ENCODE measurements at regions not wholly inside any gene's neighbourhood (a gene's known extent, or its start where the extent isn't known, plus 50 kb on each side); places are given as distances from the start of the nearest gene placed in this dataset.

DNA sequence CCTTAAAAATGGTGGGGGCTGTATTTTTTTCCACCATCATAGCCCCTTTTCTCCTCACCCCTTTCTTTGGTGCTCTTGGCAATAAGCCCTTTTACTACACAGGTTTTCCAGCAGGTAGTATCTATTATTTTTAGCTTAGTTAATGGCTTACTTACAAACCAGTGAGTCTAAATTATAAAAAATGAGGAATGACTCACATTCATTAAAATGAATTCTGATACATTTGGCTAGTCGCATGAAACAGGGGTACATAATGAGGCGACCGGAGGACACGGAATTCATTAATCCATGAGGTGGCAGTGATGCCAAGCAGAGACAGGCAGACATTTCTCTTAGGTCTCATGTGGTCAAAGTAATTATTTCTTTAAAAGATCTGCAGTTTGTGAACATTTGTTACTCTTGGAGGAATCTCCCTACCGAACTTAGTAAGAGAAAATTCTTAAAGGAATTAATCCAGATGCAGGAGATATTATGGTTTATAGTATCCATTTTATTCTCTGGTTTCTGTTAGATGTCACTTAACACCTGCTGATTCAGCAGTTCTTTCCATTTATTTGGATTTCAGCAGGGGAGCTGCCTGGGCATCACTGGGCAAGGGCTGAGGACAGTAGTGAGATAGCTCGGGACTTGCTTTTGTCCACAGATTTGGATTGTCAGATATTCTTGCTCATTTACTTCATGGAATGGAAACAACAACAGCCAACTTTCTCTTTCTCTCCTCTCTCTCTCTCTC lies 575.0 kb upstream of the NR3C2 start:
- no peaks in the 10 kb centered on the region for H3K4me1 ChIP-seq (ENCODE audit: insufficient read depth)

DNA sequence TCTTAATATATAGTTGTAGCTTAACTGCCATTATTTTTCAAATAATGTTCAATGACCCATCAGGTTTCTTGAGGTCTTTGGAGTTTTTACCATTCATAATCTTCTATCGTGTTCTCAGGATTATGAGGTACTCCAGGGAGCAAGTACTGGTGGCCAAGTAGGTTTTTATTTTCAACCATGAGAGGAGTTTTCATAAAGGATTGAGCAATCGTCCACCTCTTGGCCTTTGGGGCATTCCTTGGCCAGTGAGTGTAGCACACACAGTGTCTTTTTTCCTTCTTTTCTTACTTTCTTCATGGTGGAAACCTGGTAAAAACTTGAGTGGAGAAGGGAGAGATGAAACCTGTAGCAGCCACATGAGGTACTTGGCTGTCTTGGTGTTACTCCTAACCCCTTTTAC lies 567.0 kb upstream of the NR3C2 start:
- Histone ChIP-seq H3K36me3 (no peaks in the 10 kb centered on the region), H3K27me3 (no peaks in the 10 kb centered on the region), H3K4me1 (ENCODE audit: insufficient read depth) (no peaks in the 10 kb centered on the region), H3K27ac (no peak overlapping the region), H3K9me3 (no peaks in the 10 kb centered on the region), H3K4me3 (no peak overlapping the region)
- DNase-seq, result no peak
- TF ChIP-seq EP300 (IDR thresholded peaks at IDR 0.05) (no peak), POLR2A (IDR thresholded peaks at IDR 0.05) (no peak)
- TF ChIP-seq, protein P1, sequence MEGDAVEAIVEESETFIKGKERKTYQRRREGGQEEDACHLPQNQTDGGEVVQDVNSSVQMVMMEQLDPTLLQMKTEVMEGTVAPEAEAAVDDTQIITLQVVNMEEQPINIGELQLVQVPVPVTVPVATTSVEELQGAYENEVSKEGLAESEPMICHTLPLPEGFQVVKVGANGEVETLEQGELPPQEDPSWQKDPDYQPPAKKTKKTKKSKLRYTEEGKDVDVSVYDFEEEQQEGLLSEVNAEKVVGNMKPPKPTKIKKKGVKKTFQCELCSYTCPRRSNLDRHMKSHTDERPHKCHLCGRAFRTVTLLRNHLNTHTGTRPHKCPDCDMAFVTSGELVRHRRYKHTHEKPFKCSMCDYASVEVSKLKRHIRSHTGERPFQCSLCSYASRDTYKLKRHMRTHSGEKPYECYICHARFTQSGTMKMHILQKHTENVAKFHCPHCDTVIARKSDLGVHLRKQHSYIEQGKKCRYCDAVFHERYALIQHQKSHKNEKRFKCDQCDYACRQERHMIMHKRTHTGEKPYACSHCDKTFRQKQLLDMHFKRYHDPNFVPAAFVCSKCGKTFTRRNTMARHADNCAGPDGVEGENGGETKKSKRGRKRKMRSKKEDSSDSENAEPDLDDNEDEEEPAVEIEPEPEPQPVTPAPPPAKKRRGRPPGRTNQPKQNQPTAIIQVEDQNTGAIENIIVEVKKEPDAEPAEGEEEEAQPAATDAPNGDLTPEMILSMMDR (IDR thresholded peaks at IDR 0.05), result no peak
- WGBS, 3 donors, result 83 to 90% (median 88%) methylated on average over 2 of the region's 2 CpGs
- intact Hi-C loops (cut with DNase I), result no loop called here

More for the DNA sequence above, 575.0 kb upstream of the NR3C2 start:
- no peak for DNase-seq
- Histone ChIP-seq H3K27me3 (no peaks in the 10 kb centered on the region), H3K9me3 (no peaks in the 10 kb centered on the region), H3K36me3 (no peaks in the 10 kb centered on the region), H3K27ac (no peak overlapping the region), H3K4me3 (no peak overlapping the region)
- 71 to 84% (median 80%) methylated on average over 6 of the region's 6 CpGs for WGBS, 3 donors
- intact Hi-C loops (cut with DNase I), result no loop called here
- TF ChIP-seq EP300 (IDR thresholded peaks at IDR 0.05), result no peak
- TF ChIP-seq POLR2A (IDR thresholded peaks at IDR 0.05), result no peak
- TF ChIP-seq, protein P1 (IDR thresholded peaks at IDR 0.05), result no peak

DNA sequence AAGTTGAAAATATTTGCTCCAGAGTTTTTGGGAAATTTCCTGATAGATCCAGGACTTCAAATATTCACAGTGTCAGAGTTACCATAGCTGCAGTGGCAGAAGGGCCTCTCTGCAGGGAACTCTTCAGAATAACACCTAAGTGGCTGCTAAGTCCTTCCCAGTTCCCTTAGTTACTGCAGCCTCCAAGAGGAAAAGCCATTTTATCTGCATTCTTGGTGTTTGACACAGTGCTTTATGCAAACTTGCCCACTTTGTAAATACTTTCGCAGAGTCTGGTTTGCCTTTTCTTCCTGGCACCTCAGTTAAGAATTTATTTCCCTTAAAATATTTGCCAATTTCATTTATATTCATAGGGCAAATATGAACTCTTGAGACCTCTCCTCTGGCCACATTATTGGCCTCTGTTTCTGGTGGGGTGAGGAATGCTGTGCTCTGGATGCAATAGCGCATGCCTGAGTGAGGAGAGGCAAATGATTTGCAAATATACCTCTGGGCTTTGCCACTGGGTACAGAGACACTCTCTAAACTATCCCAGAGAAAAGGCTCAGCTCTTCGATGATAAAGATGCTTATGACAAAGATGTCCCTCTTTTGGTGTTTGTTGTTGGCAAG lies 566.3 kb upstream of the NR3C2 start:
- WGBS, 3 donors, result 88 to 90% (median 89%) methylated on average over 3 of the region's 3 CpGs
- TF ChIP-seq, protein P1 (IDR thresholded peaks at IDR 0.05), result no peak
- TF ChIP-seq POLR2A (IDR thresholded peaks at IDR 0.05), result no peak
- Histone ChIP-seq H3K4me1 (ENCODE audit: insufficient read depth) (no peaks in the 10 kb centered on the region), H3K27ac (no peak overlapping the region), H3K4me3 (no peak overlapping the region), H3K36me3 (no peaks in the 10 kb centered on the region), H3K9me3 (no peaks in the 10 kb centered on the region), H3K27me3 (no peaks in the 10 kb centered on the region)
- no peak for DNase-seq
- intact Hi-C loops (cut with DNase I), result no loop called here

DNA sequence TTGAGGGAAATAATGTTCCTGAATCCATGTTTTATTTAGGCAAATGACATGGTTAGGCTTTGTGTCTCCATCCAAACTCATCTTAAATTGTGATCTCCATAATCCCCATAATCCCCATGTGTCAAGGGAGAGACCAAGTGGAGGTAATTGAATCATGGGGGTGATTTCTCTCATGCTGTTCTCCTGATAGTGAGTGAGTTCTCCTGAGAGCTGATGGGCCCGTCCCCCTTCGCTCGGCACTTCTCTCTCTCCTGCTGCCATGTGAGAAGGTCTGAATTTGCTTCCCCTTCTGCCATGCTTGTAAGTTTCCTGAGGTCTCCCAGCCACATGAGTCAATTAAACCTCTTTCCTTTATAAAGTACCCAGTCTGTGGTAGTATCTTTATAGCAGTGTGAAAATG lies 563.0 kb upstream of the NR3C2 start:
- no peak for DNase-seq
- Histone ChIP-seq H3K36me3 (no peaks in the 10 kb centered on the region), H3K27ac (no peak overlapping the region), H3K9me3 (no peaks in the 10 kb centered on the region), H3K27me3 (no peaks in the 10 kb centered on the region), H3K4me3 (no peak overlapping the region), H3K4me1 (ENCODE audit: insufficient read depth) (no peaks in the 10 kb centered on the region)
- WGBS, 3 donors, result 94 to 97% (median 94%) methylated on average over 3 of the region's 3 CpGs
- TF ChIP-seq POLR2A (IDR thresholded peaks at IDR 0.05), result no peak
- no peak for TF ChIP-seq EP300 (IDR thresholded peaks at IDR 0.05)
- TF ChIP-seq, protein P1 (IDR thresholded peaks at IDR 0.05), result no peak
- intact Hi-C loops (cut with DNase I), result no loop called here
